Stimulated activated effector memory CD8-positive, alpha-beta T cell treated with anti-CD3 and anti-CD28 coated beads, Interleukin-12 subunit alpha, Interleukin-12 subunit beta, amount 100 ng/mL, for 72 hours (primary cell): ENCODE measurements at regions not wholly inside any gene's neighbourhood (a gene's known extent, or its start where the extent isn't known, plus 50 kb on each side); places are given as distances from the start of the nearest gene placed in this dataset.

Experiments
- ATAC-seq: fragments of 150-1000 bp; cut with Tn5 transposase; 2 replicates; pipeline ENCODE4 v1.10.0; 2021
- DNase-seq, 2 donors: peaks; one replicate each; pipeline ENCODE4 v3.0.0; 2021 to 2022; ENCODE audit warnings: low spot score in 2 of 2
- H3K27ac Mint-ChIP-seq: one replicate; pipeline ENCODE4 v1.8.0; 2022; ENCODE audit warnings: mild to moderate bottlenecking, mixed read lengths
- H3K36me3 Mint-ChIP-seq: one replicate; pipeline ENCODE4 v1.8.0; 2022; ENCODE audit warnings: mild to moderate bottlenecking, mixed read lengths
- H3K4me1 Mint-ChIP-seq: one replicate; pipeline ENCODE4 v1.8.0; 2022; ENCODE audit warnings: mixed read lengths
- H3K4me3 Mint-ChIP-seq: one replicate; pipeline ENCODE4 v1.8.0; 2022; ENCODE audit warnings: mild to moderate bottlenecking, mixed read lengths
- H3K9me3 Mint-ChIP-seq: one replicate; pipeline ENCODE4 v1.8.0; 2022; ENCODE audit warnings: mixed read lengths

- DNase-seq (no peak), ATAC-seq (peak; percentile 70)
- H3K36me3 Mint-ChIP-seq, result no peaks in the 10 kb centered on the region
- H3K4me3 Mint-ChIP-seq, result no peak overlapping the region
- H3K4me1 Mint-ChIP-seq, result no peaks in the 10 kb centered on the region
- H3K9me3 Mint-ChIP-seq, result no peaks in the 10 kb centered on the region
- H3K27ac Mint-ChIP-seq, result no peak overlapping the region
Measured at GRCh38 chr12:93025145-93026103, 96.3 kb upstream of the EEA1 start.

GRCh38 chr12:93027041-93027440 is 97.9 kb upstream of the EEA1 start:
- H3K4me3 Mint-ChIP-seq, result no peak overlapping the region
- no peak overlapping the region for H3K27ac Mint-ChIP-seq
- no peak for DNase-seq
- no peaks in the 10 kb centered on the region for H3K4me1 Mint-ChIP-seq
- no peaks in the 10 kb centered on the region for H3K9me3 Mint-ChIP-seq
- no peaks in the 10 kb centered on the region for H3K36me3 Mint-ChIP-seq
- ATAC-seq, result no peak

- ATAC-seq (no peak), DNase-seq (no peak)
- H3K27ac Mint-ChIP-seq, result no peak overlapping the region
- no peaks in the 10 kb centered on the region for H3K36me3 Mint-ChIP-seq
- no peak overlapping the region for H3K4me3 Mint-ChIP-seq
- no peaks in the 10 kb centered on the region for H3K9me3 Mint-ChIP-seq
- no peaks in the 10 kb centered on the region for H3K4me1 Mint-ChIP-seq
Measured at GRCh38 chr12:93029091-93029490, 100.0 kb upstream of the EEA1 start.

DNA sequence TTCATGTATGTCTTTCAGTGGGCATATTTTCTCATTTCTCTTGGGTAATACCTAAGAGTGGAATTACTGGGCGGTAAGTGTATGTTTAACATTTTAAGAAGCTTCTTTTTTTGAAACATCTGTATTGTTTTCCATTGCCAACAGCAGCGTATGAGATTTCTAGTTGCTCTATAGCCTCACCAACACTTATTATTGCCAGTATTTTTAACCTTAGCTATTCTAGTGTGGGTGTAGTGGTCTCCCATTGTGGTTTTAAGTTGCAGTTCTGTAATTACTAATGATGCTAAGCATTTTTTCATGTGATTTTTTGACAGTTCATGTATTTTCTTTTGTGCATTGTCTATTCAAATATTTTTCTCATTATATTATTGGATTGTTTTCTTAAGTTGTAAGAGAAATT is 101.9 kb upstream of the EEA1 start:
- Mint-ChIP-seq H3K9me3 (no peaks in the 10 kb centered on the region), H3K36me3 (no peaks in the 10 kb centered on the region), H3K4me3 (no peak overlapping the region), H3K4me1 (no peaks in the 10 kb centered on the region), H3K27ac (no peak overlapping the region)
- DNase-seq, result no peak
- no peak for ATAC-seq

GRCh38 chr12:93032758-93033157 is 103.7 kb upstream of the EEA1 start:
- no peak overlapping the region for H3K27ac Mint-ChIP-seq
- ATAC-seq (no peak), DNase-seq (no peak)
- no peaks in the 10 kb centered on the region for H3K9me3 Mint-ChIP-seq
- H3K4me3 Mint-ChIP-seq, result no peak overlapping the region
- no peaks in the 10 kb centered on the region for H3K4me1 Mint-ChIP-seq
- no peaks in the 10 kb centered on the region for H3K36me3 Mint-ChIP-seq

GRCh38 chr12:93033948-93034347 is 104.9 kb upstream of the EEA1 start:
- Mint-ChIP-seq H3K4me1 (no peaks in the 10 kb centered on the region), H3K27ac (no peak overlapping the region), H3K36me3 (no peaks in the 10 kb centered on the region), H3K4me3 (no peak overlapping the region), H3K9me3 (no peaks in the 10 kb centered on the region)
- no peak for ATAC-seq
- DNase-seq, result no peak

DNA sequence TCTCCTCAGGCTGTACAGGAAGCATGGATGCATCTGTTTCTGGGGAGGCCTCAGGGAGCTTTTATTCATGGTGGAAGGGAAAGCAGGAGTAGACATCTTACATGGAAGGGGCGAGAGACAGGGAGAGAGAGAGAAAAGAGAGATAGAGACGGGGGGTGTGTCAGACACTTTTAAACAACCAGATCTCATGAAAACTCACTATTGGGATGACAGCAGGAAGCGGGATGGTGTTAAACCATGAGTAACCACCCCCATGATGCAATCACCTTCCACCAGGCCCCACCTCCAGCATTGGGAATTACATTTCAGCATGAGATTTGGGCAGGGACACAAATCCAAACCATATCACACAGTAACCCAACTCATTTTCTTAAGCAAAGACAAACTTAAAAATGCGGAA is 110.0 kb upstream of the EEA1 start:
- DNase-seq (no peak), ATAC-seq (no peak)
- H3K4me3 Mint-ChIP-seq, result no peak overlapping the region
- H3K4me1 Mint-ChIP-seq, result no peaks in the 10 kb centered on the region
- no peaks in the 10 kb centered on the region for H3K36me3 Mint-ChIP-seq
- no peak overlapping the region for H3K27ac Mint-ChIP-seq
- no peaks in the 10 kb centered on the region for H3K9me3 Mint-ChIP-seq

DNA sequence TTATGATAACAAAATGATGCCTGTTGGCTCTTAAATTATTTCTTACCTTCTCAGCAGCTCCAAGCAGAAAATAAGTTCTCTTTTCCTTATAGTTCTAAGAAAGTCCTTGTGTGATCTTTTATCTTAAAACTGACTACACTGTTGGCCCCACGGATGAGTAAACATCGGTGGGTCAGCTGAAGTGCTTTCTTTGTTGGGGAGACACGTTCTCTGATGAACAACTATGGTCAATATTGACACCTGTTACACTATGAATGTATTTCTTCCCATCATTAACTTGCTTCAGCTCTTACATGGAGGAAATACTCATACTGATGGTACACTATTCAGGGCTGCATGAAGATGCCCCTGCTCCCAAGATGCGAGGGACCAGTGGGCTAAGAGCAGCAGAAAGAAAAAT is 110.8 kb upstream of the EEA1 start:
- DNase-seq (no peak), ATAC-seq (no peak)
- no peak overlapping the region for H3K4me3 Mint-ChIP-seq
- H3K4me1 Mint-ChIP-seq, result no peaks in the 10 kb centered on the region
- H3K27ac Mint-ChIP-seq, result no peak overlapping the region
- H3K36me3 Mint-ChIP-seq, result no peaks in the 10 kb centered on the region
- no peaks in the 10 kb centered on the region for H3K9me3 Mint-ChIP-seq

- Mint-ChIP-seq H3K9me3 (no peaks in the 10 kb centered on the region), H3K4me1 (no peaks in the 10 kb centered on the region), H3K36me3 (no peaks in the 10 kb centered on the region), H3K4me3 (no peak overlapping the region), H3K27ac (no peak overlapping the region)
- no peak for DNase-seq
- ATAC-seq, result no peak
Measured at GRCh38 chr12:93040367-93040766, 111.3 kb upstream of the EEA1 start.

DNA sequence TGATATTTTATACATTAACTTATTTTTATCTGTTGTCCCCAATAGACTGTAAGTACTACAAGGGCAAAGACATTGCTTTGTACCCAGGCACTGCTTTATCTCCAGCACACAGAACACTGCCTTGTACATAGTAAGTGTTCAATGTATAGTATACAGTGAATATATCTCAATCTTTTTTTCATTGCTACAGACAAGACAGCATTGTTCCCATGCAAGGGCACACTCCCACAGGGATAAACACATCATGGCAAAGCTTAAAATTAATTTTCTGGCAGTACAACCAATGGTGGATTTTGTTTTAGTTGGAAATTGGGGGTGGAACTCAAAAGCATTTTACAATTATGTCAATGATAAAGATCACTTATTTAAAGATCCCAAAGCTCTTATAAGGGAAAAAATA is 112.3 kb upstream of the EEA1 start:
- Mint-ChIP-seq H3K9me3 (no peaks in the 10 kb centered on the region), H3K36me3 (no peaks in the 10 kb centered on the region), H3K27ac (no peak overlapping the region), H3K4me3 (no peak overlapping the region), H3K4me1 (no peaks in the 10 kb centered on the region)
- ATAC-seq (no peak), DNase-seq (no peak)

- Mint-ChIP-seq H3K4me3 (no peak overlapping the region), H3K36me3 (no peaks in the 10 kb centered on the region), H3K9me3 (no peaks in the 10 kb centered on the region), H3K4me1 (no peaks in the 10 kb centered on the region), H3K27ac (no peak overlapping the region)
- DNase-seq (no peak), ATAC-seq (no peak)
Measured at GRCh38 chr12:93042283-93042682, 113.2 kb upstream of the EEA1 start.

GRCh38 chr12:93042684-93043083 is 113.6 kb upstream of the EEA1 start:
- no peak for ATAC-seq
- DNase-seq, result no peak
- Mint-ChIP-seq H3K36me3 (no peaks in the 10 kb centered on the region), H3K27ac (no peak overlapping the region), H3K4me3 (no peak overlapping the region), H3K9me3 (no peaks in the 10 kb centered on the region), H3K4me1 (no peaks in the 10 kb centered on the region)

DNA sequence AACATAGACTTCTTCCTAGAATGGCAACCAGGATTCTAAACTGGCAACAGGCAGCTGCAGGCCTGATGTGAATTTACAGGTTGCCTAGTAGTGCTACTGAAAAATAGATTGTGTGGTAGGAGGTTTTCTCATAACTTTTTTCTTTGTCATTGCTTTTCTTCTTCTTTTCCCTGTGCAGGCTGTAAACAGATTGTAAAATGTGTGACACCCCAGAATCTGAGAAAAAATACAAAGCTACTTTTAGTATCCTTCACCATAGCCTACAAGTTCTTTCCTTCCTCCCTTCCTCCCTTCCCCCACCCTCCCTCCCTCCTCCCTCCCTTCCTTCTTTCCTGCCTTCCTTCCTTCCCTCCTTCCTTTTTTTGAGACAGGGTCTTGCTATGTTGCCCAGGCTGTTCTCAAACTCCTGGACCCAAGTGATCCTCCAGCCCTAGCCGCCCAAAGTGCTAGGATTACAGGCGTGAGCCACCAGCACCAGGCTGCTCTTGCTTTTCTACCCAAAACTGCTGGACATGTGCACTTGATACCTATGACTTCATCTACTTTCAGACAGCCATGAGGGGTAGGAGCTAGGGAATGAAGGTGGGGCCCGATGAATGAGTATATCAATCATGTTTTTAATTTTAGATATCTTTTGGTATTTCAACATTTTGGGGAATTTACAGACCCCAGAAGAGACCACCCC is 114.2 kb upstream of the EEA1 start:
- Mint-ChIP-seq H3K4me1 (no peaks in the 10 kb centered on the region), H3K27ac (no peak overlapping the region), H3K4me3 (no peak overlapping the region), H3K36me3 (no peaks in the 10 kb centered on the region), H3K9me3 (no peaks in the 10 kb centered on the region)
- no peak for ATAC-seq
- DNase-seq, result no peak

GRCh38 chr12:93043877-93044209 is 114.7 kb upstream of the EEA1 start:
- DNase-seq, result no peak
- ATAC-seq, result no peak

DNA sequence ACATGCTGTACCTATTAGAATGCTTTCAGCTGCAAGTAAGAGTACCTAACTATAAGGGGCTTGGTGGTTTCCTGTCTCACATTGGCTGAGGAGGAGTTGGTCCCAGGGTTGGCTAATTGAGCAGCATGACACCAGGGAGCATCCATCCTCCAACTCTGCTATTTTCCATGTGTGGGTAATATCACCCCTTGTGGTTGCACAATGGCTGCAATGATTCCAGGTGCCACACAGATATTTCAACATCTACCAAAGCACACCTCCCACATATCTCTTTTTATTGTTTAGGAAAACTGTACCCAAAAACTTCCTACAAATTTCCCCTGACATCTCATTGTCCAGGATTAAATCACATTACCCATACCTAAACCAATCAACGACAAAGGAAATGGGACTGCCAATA is 118.0 kb upstream of the EEA1 start:
- no peak for DNase-seq
- H3K36me3 Mint-ChIP-seq, result no peaks in the 10 kb centered on the region
- no peak overlapping the region for H3K27ac Mint-ChIP-seq
- H3K4me1 Mint-ChIP-seq, result no peaks in the 10 kb centered on the region
- ATAC-seq, result no peak
- H3K9me3 Mint-ChIP-seq, result no peaks in the 10 kb centered on the region
- no peak overlapping the region for H3K4me3 Mint-ChIP-seq

More at GRCh38 chr12:93043877-93044209, 114.7 kb upstream of the EEA1 start:
- Mint-ChIP-seq H3K4me1 (no peaks in the 10 kb centered on the region), H3K27ac (no peak overlapping the region), H3K9me3 (no peaks in the 10 kb centered on the region), H3K36me3 (no peaks in the 10 kb centered on the region), H3K4me3 (no peak overlapping the region)

DNA sequence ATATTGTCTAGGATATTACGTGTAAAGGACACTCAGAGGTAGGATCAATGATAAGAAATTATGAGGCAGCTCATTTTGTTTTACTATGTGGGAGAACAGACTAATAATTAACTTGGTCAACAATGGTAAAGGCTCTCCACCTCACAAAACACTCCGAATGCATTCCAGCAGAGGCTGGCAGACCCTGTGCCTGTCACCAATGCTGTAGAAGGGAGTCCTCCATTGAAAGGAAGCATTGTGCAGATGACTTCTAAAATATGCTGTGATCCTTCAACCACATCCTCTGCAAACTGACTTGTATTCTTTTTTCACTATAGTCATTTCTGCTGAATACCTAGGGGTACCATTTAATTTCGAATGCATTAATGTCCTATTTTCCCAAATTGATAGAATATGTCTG is 119.6 kb upstream of the EEA1 start:
- Mint-ChIP-seq H3K9me3 (no peaks in the 10 kb centered on the region), H3K4me1 (no peaks in the 10 kb centered on the region)
- DNase-seq, result no peak

More for the DNA sequence above, 119.6 kb upstream of the EEA1 start:
- no peaks in the 10 kb centered on the region for H3K36me3 Mint-ChIP-seq
- H3K27ac Mint-ChIP-seq, result no peak overlapping the region
- no peak for ATAC-seq
- H3K4me3 Mint-ChIP-seq, result no peak overlapping the region
